ENCODE measurements at regions not wholly inside any gene's neighbourhood (a gene's known extent, or its start where the extent isn't known, plus 50 kb on each side); places are given as distances from the start of the nearest gene placed in this dataset.

GRCh38 chr2:103638978-103639377 lies 877.1 kb downstream of the TMEM182 start:
- Mint-ChIP-seq H3K4me1 (no peaks in the 10 kb centered on the region), H3K27me3 (ENCODE audit: insufficient read depth) (no peaks in the 10 kb centered on the region), H3K9me3 (no peaks in the 10 kb centered on the region), H3K27ac (no peak overlapping the region), H3K36me3 (ENCODE audit: low read depth) (no peaks in the 10 kb centered on the region), H3K4me3 (no peak overlapping the region)
- Histone ChIP-seq H3K27me3 (ENCODE audit: control insufficient read depth, insufficient read depth, low read length, poor library complexity, severe bottlenecking) (no peaks in the 10 kb centered on the region), H3K4me3 (ENCODE audit: low read length) (no peak overlapping the region), H3K9ac (ENCODE audit: extremely low read depth, low read length, poor library complexity, severe bottlenecking) (no peak overlapping the region), H3K36me3 (ENCODE audit: control insufficient read depth, insufficient read depth, low read length) (no peaks in the 10 kb centered on the region), H3K27ac (ENCODE audit: low read depth, low read length) (no peak overlapping the region), H3K9me3 (ENCODE audit: control insufficient read depth, low read length) (no peaks in the 10 kb centered on the region), H3K4me1 (ENCODE audit: control insufficient read depth, insufficient read depth, low read length) (no peaks in the 10 kb centered on the region)
- TF ChIP-seq CTCF (conservative IDR thresholded peaks at IDR 0.05), result no peak
- 87% methylated on average over 2 of the region's 2 CpGs; no CpG with 5 or more reads in 1 of the 2 experiments for WGBS, 2 experiments (ENCODE audit: insufficient coverage in 1 of 2, insufficient read length in 1 of 2)
- no peak for DNase-seq

- H3K4me3 Mint-ChIP-seq, result no peak overlapping the region
- H3K9me3 Mint-ChIP-seq, result no peaks in the 10 kb centered on the region
- Histone ChIP-seq H3K9ac (ENCODE audit: extremely low read depth, low read length, poor library complexity, severe bottlenecking) (no peak overlapping the region), H3K36me3 (ENCODE audit: control insufficient read depth, insufficient read depth, low read length) (no peaks in the 10 kb centered on the region), H3K4me1 (ENCODE audit: control insufficient read depth, insufficient read depth, low read length) (no peaks in the 10 kb centered on the region), H3K9me3 (ENCODE audit: control insufficient read depth, low read length) (no peaks in the 10 kb centered on the region), H3K4me3 (ENCODE audit: low read length) (no peak overlapping the region), H3K27ac (ENCODE audit: low read depth, low read length) (no peak overlapping the region), H3K27me3 (ENCODE audit: control insufficient read depth, insufficient read depth, low read length, poor library complexity, severe bottlenecking) (no peaks in the 10 kb centered on the region)
- H3K27ac Mint-ChIP-seq, result no peak overlapping the region
- no peaks in the 10 kb centered on the region for H3K36me3 Mint-ChIP-seq (ENCODE audit: low read depth)
- no peak for TF ChIP-seq CTCF (conservative IDR thresholded peaks at IDR 0.05)
- H3K4me1 Mint-ChIP-seq, result no peaks in the 10 kb centered on the region
- DNase-seq, result no peak
- H3K27me3 Mint-ChIP-seq (ENCODE audit: insufficient read depth), result no peaks in the 10 kb centered on the region
- 81 to 86% methylated on average over 1 to 3 of the region's 3 CpGs for WGBS, 2 experiments (ENCODE audit: insufficient coverage in 1 of 2, insufficient read length in 1 of 2)
Measured at GRCh38 chr2:103656558-103656957, 894.7 kb downstream of the TMEM182 start.

GRCh38 chr2:103660519-103660918 lies 898.7 kb downstream of the TMEM182 start:
- H3K27me3 ChIP-seq (ENCODE audit: control insufficient read depth, insufficient read depth, low read length, poor library complexity, severe bottlenecking), result no peaks in the 10 kb centered on the region
- Mint-ChIP-seq H3K9me3 (no peaks in the 10 kb centered on the region), H3K4me1 (peaks cover 10% of the 10 kb centered on the region), H3K27me3 (ENCODE audit: insufficient read depth) (no peaks in the 10 kb centered on the region), H3K36me3 (ENCODE audit: low read depth) (no peaks in the 10 kb centered on the region), H3K27ac (no peak overlapping the region), H3K4me3 (no peak overlapping the region)
- H3K36me3 ChIP-seq (ENCODE audit: control insufficient read depth, insufficient read depth, low read length), result no peaks in the 10 kb centered on the region
- H3K9ac ChIP-seq (ENCODE audit: extremely low read depth, low read length, poor library complexity, severe bottlenecking), result no peak overlapping the region
- H3K4me1 ChIP-seq (ENCODE audit: control insufficient read depth, insufficient read depth, low read length), result no peaks in the 10 kb centered on the region
- H3K27ac ChIP-seq (ENCODE audit: low read depth, low read length), result no peak overlapping the region
- TF ChIP-seq CTCF (conservative IDR thresholded peaks at IDR 0.05), result no peak
- DNase-seq, result no peak
- no peaks in the 10 kb centered on the region for H3K9me3 ChIP-seq (ENCODE audit: control insufficient read depth, low read length)
- H3K4me3 ChIP-seq (ENCODE audit: low read length), result no peak overlapping the region

Measured in endodermal cell (in vitro differentiated cells).